ENCODE measurements at regions not wholly inside any gene's neighbourhood (a gene's known extent, or its start where the extent isn't known, plus 50 kb on each side); places are given as distances from the start of the nearest gene placed in this dataset.
A peak's percentile ranks its signal among the peaks of the same experiment; 100 is the strongest.
"Not testable (repeated sequence)": the region's sequence is repeated elsewhere in the genome, so short reads cannot be mapped to it uniquely, and the experiment has no call there.

GRCh38 chr6:13874191-13874549, 50.6 kb upstream of the RNF182 start:
- 73% methylated on average over 8 of the region's 8 CpGs for WGBS
- Histone ChIP-seq H3K4me1 (ENCODE audit: insufficient read depth) (no peaks in the 10 kb centered on the region), H3K27ac (ENCODE audit: low read depth) (no peak overlapping the region), H3K4me3 (ENCODE audit: low read depth, low read length) (peak overlapping the region; percentile 35), H3K36me3 (ENCODE audit: insufficient read depth) (no peaks in the 10 kb centered on the region)
- DNase-seq (ENCODE audit: extremely low spot score) = no peak

GRCh38 chr6:13873288-13874190, 51.2 kb upstream of the RNF182 start:
- Histone ChIP-seq H3K36me3 (ENCODE audit: insufficient read depth) (no peaks in the 10 kb centered on the region), H3K4me3 (ENCODE audit: low read depth, low read length) (peak overlapping the region; percentile 35), H3K4me1 (ENCODE audit: insufficient read depth) (no peaks in the 10 kb centered on the region), H3K27ac (ENCODE audit: low read depth) (no peak overlapping the region)
- 9% methylated on average over 49 of the region's 49 CpGs for WGBS
- DNase-seq (ENCODE audit: extremely low spot score) = peak; percentile 45

GRCh38 chr6:13872681-13873080, 52.1 kb upstream of the RNF182 start:
- H3K36me3 ChIP-seq (ENCODE audit: insufficient read depth) = no peaks in the 10 kb centered on the region
- H3K4me3 ChIP-seq (ENCODE audit: low read depth, low read length) = no peak overlapping the region
- WGBS = 86% methylated on average over 2 of the region's 2 CpGs
- no peak overlapping the region for H3K27ac ChIP-seq (ENCODE audit: low read depth)
- H3K4me1 ChIP-seq (ENCODE audit: insufficient read depth) = no peaks in the 10 kb centered on the region
- no peak for DNase-seq (ENCODE audit: extremely low spot score)

- not testable (repeated sequence) for H3K4me3 ChIP-seq (ENCODE audit: low read depth, low read length); H3K27ac ChIP-seq (ENCODE audit: low read depth); H3K4me1 ChIP-seq (ENCODE audit: insufficient read depth); H3K36me3 ChIP-seq (ENCODE audit: insufficient read depth); DNase-seq (ENCODE audit: extremely low spot score)
- WGBS = 93% methylated on average over 23 of the region's 23 CpGs
These were observed 52.7 kb upstream of the RNF182 start for GRCh38 chr6:13872006-13872405.

GRCh38 chr6:13870214-13870830, 54.4 kb upstream of the RNF182 start:
- no peak overlapping the region for H3K4me3 ChIP-seq (ENCODE audit: low read depth, low read length)
- 63% methylated on average over 4 of the region's 4 CpGs for WGBS
- no peaks in the 10 kb centered on the region for H3K36me3 ChIP-seq (ENCODE audit: insufficient read depth)
- no peak for DNase-seq (ENCODE audit: extremely low spot score)
- no peak overlapping the region for H3K27ac ChIP-seq (ENCODE audit: low read depth)
- no peaks in the 10 kb centered on the region for H3K4me1 ChIP-seq (ENCODE audit: insufficient read depth)

- H3K36me3 ChIP-seq (ENCODE audit: insufficient read depth) = no peaks in the 10 kb centered on the region
- WGBS = 84% methylated on average over 8 of the region's 8 CpGs
- no peak overlapping the region for H3K27ac ChIP-seq (ENCODE audit: low read depth)
- H3K4me3 ChIP-seq (ENCODE audit: low read depth, low read length) = no peak overlapping the region
- no peak for DNase-seq (ENCODE audit: extremely low spot score)
- H3K4me1 ChIP-seq (ENCODE audit: insufficient read depth) = no peaks in the 10 kb centered on the region
These were observed 53.9 kb upstream of the MCUR1 start for GRCh38 chr6:13868236-13868635.

- 70% methylated on average over 3 of the region's 3 CpGs for WGBS
- H3K4me3 ChIP-seq (ENCODE audit: low read depth, low read length) = no peak overlapping the region
- no peaks in the 10 kb centered on the region for H3K36me3 ChIP-seq (ENCODE audit: insufficient read depth)
- no peak overlapping the region for H3K27ac ChIP-seq (ENCODE audit: low read depth)
- no peaks in the 10 kb centered on the region for H3K4me1 ChIP-seq (ENCODE audit: insufficient read depth)
- DNase-seq (ENCODE audit: extremely low spot score) = no peak
These were observed 51.9 kb upstream of the MCUR1 start for GRCh38 chr6:13866301-13866700.

- DNase-seq (ENCODE audit: extremely low spot score) = no peak
- Histone ChIP-seq H3K4me1 (ENCODE audit: insufficient read depth) (no peaks in the 10 kb centered on the region), H3K4me3 (ENCODE audit: low read depth, low read length) (no peak overlapping the region), H3K36me3 (ENCODE audit: insufficient read depth) (no peaks in the 10 kb centered on the region), H3K27ac (ENCODE audit: low read depth) (no peak overlapping the region)
- WGBS = 43% methylated on average over 2 of the region's 2 CpGs
These were observed 50.8 kb upstream of the MCUR1 start for GRCh38 chr6:13865141-13865540.

GRCh38 chr6:13864669-13865068, 50.3 kb upstream of the MCUR1 start:
- not testable (repeated sequence) for H3K36me3 ChIP-seq (ENCODE audit: insufficient read depth); H3K4me1 ChIP-seq (ENCODE audit: insufficient read depth); H3K4me3 ChIP-seq (ENCODE audit: low read depth, low read length); DNase-seq (ENCODE audit: extremely low spot score); H3K27ac ChIP-seq (ENCODE audit: low read depth)
- 63% methylated on average over 2 of the region's 2 CpGs for WGBS
